Astrocyte (in vitro differentiated cells and primary cell): ENCODE measurements at regions not wholly inside any gene's neighbourhood (a gene's known extent, or its start where the extent isn't known, plus 50 kb on each side); places are given as distances from the start of the nearest gene placed in this dataset.

Source experiments
- DNase-seq: peaks from one replicate; pipeline ENCODE4 v3.0.0-alpha.2; 2010; ENCODE audit warnings: low read depth
- FAIRE-seq: peaks from 2 replicates; lab custom pipeline; 2011; peaks lifted over from hg19 to GRCh38; lab: Jason Lieb, UNC
- H2AFZ ChIP-seq: 2 replicates; pipeline ENCODE4 v1.6.0; 2012; ENCODE audit warnings: low read depth, low read length, inconsistent platforms
- H3K27ac ChIP-seq: 2 replicates; pipeline ENCODE4 v1.5.1; 2011; ENCODE audit warnings: low read depth, low read length, inconsistent platforms
- H3K27me3 ChIP-seq: 2 replicates; pipeline ENCODE4 v1.6.0; 2011; ENCODE audit warnings: low read length, inconsistent platforms; ENCODE audit not compliant: insufficient read depth
- H3K36me3 ChIP-seq: 2 replicates; pipeline ENCODE4 v1.5.1; 2011; ENCODE audit warnings: low read length, inconsistent platforms; ENCODE audit not compliant: insufficient read depth
- H3K4me1 ChIP-seq: 2 replicates; pipeline ENCODE4 v1.5.1; 2011; ENCODE audit warnings: low read length, inconsistent platforms; ENCODE audit not compliant: insufficient read depth
- H3K4me2 ChIP-seq: 2 replicates; pipeline ENCODE4 v1.6.0; 2012; ENCODE audit warnings: low read length, inconsistent platforms
- H3K4me3 ChIP-seq: 2 replicates; pipeline ENCODE4 v1.5.1; 2011; ENCODE audit warnings: low read depth, mild to moderate bottlenecking, low read length, inconsistent platforms; ENCODE audit not compliant: insufficient read depth
- H3K79me2 ChIP-seq: 2 replicates; pipeline ENCODE4 v1.6.0; 2012; ENCODE audit warnings: mild to moderate bottlenecking, low read length, inconsistent platforms; ENCODE audit not compliant: insufficient read depth
- H3K9ac ChIP-seq: 2 replicates; pipeline ENCODE4 v1.6.0; 2012; ENCODE audit warnings: mild to moderate bottlenecking, low read length, inconsistent platforms
- H3K9me3 ChIP-seq: 2 replicates; pipeline ENCODE4 v1.5.1; 2012; ENCODE audit warnings: low read depth, mild to moderate bottlenecking, low read length, inconsistent platforms; ENCODE audit not compliant: insufficient read depth
- H4K20me1 ChIP-seq: 2 replicates; pipeline ENCODE4 v1.6.0; 2012; ENCODE audit warnings: low read length, inconsistent platforms; ENCODE audit not compliant: insufficient read depth
- H3K27ac Mint-ChIP-seq: one replicate; pipeline ENCODE4 v1.8.0; 2021; ENCODE audit warnings: mild to moderate bottlenecking, mixed read lengths; ENCODE audit not compliant: unreplicated experiment
- H3K27me3 Mint-ChIP-seq: one replicate; pipeline ENCODE4 v1.8.0; 2021; ENCODE audit warnings: low read depth, mixed read lengths; ENCODE audit not compliant: unreplicated experiment
- H3K36me3 Mint-ChIP-seq: one replicate; pipeline ENCODE4 v1.8.0; 2021; ENCODE audit warnings: low read depth, mixed read lengths; ENCODE audit not compliant: unreplicated experiment
- H3K4me1 Mint-ChIP-seq: one replicate; pipeline ENCODE4 v1.8.0; 2021; ENCODE audit warnings: low read depth, mixed read lengths; ENCODE audit not compliant: unreplicated experiment
- H3K4me3 Mint-ChIP-seq: one replicate; pipeline ENCODE4 v1.8.0; 2021; ENCODE audit warnings: mild to moderate bottlenecking, moderate library complexity, mixed read lengths; ENCODE audit not compliant: unreplicated experiment
- H3K9me3 Mint-ChIP-seq: one replicate; pipeline ENCODE4 v1.8.0; 2021; ENCODE audit warnings: mild to moderate bottlenecking, mixed read lengths; ENCODE audit not compliant: unreplicated experiment
- EZH2 ChIP-seq: IDR thresholded peaks from 2 replicates; pipeline ENCODE4 v1.6.1; 2012; ENCODE audit warnings: mild to moderate bottlenecking, low read length, inconsistent platforms; ENCODE audit not compliant: insufficient read depth
- TF ChIP-seq, protein P1 (sequence below): IDR thresholded peaks from 2 replicates; pipeline ENCODE4 v1.5.1; 2011; ENCODE audit warnings: low read depth, mild to moderate bottlenecking, inconsistent platforms, low read length, moderate library complexity; ENCODE audit not compliant: insufficient read depth

DNA sequence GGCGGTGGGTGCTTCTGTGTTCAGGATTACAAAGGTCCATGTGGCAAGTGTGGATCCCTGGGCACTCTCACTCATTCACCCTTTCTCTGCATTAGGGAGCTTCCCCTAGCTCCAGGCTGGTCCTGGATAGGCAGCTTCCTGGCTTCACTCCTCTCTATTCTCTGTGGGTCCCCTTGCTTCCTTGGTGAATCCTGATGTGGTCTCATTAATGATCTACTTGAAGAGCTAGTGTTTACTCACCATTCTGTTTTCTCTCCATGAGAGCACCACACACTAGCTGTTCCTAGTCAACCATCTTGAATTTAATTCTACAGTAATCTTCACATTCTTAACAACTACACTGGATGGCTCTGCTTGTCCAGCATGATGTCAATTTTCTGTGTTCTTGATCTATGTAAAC, 90.0 kb upstream of the PLPPR1 start:
- H3K27me3 Mint-ChIP-seq, result no peaks in the 10 kb centered on the region
- H3K9me3 ChIP-seq, result peaks cover 4% of the 10 kb centered on the region
- no peaks in the 10 kb centered on the region for H3K36me3 Mint-ChIP-seq
- peaks cover 9% of the 10 kb centered on the region for H3K4me1 Mint-ChIP-seq
- H3K9me3 Mint-ChIP-seq, result peaks cover 3% of the 10 kb centered on the region
- FAIRE-seq (no peak), DNase-seq (no peak)
- no peaks in the 10 kb centered on the region for H3K27me3 ChIP-seq
- H3K27ac Mint-ChIP-seq, result no peak overlapping the region
- no peaks in the 10 kb centered on the region for H3K4me1 ChIP-seq
- no peak overlapping the region for H3K4me2 ChIP-seq
- H3K9ac ChIP-seq, result no peak overlapping the region
- no peaks in the 10 kb centered on the region for H3K36me3 ChIP-seq
- no peaks in the 10 kb centered on the region for H3K79me2 ChIP-seq
- TF ChIP-seq, protein P1, sequence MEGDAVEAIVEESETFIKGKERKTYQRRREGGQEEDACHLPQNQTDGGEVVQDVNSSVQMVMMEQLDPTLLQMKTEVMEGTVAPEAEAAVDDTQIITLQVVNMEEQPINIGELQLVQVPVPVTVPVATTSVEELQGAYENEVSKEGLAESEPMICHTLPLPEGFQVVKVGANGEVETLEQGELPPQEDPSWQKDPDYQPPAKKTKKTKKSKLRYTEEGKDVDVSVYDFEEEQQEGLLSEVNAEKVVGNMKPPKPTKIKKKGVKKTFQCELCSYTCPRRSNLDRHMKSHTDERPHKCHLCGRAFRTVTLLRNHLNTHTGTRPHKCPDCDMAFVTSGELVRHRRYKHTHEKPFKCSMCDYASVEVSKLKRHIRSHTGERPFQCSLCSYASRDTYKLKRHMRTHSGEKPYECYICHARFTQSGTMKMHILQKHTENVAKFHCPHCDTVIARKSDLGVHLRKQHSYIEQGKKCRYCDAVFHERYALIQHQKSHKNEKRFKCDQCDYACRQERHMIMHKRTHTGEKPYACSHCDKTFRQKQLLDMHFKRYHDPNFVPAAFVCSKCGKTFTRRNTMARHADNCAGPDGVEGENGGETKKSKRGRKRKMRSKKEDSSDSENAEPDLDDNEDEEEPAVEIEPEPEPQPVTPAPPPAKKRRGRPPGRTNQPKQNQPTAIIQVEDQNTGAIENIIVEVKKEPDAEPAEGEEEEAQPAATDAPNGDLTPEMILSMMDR, result no peak
- TF ChIP-seq EZH2, result no peak
- no peak overlapping the region for H3K4me3 ChIP-seq
- H3K27ac ChIP-seq, result no peak overlapping the region
- no peaks in the 10 kb centered on the region for H4K20me1 ChIP-seq
- no peak overlapping the region for H2AFZ ChIP-seq
- no peak overlapping the region for H3K4me3 Mint-ChIP-seq

DNA sequence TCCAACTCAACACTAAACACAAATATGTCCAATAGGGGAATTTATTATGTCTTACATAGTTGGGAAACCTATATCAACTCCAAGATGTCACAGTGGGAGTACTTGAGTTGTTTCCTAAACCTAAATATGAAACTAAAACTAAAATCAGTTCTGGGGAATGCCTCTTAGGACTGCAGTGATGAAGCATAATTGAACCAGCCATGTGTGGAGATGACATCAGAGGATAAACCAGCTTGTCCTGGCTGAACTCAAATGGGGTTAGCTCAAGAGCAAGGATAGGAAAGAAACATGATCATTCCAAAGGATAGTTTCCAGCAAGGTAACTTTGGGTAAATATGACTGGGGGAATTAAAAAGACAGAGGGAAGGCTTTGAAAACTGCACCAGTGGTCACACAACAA, 88.9 kb upstream of the PLPPR1 start:
- Histone ChIP-seq H3K9me3 (peaks cover 4% of the 10 kb centered on the region), H3K4me1 (no peaks in the 10 kb centered on the region), H3K4me2 (no peak overlapping the region), H3K27me3 (no peaks in the 10 kb centered on the region), H3K36me3 (no peaks in the 10 kb centered on the region), H4K20me1 (no peaks in the 10 kb centered on the region), H3K79me2 (no peaks in the 10 kb centered on the region), H2AFZ (no peak overlapping the region), H3K4me3 (no peak overlapping the region), H3K27ac (no peak overlapping the region), H3K9ac (no peak overlapping the region)
- TF ChIP-seq EZH2, result no peak
- TF ChIP-seq, protein P1, result no peak
- peaks cover 3% of the 10 kb centered on the region for H3K9me3 Mint-ChIP-seq
- H3K4me3 Mint-ChIP-seq, result no peak overlapping the region
- no peaks in the 10 kb centered on the region for H3K36me3 Mint-ChIP-seq
- FAIRE-seq (no peak), DNase-seq (no peak)
- H3K4me1 Mint-ChIP-seq, result peaks cover 3% of the 10 kb centered on the region
- no peak overlapping the region for H3K27ac Mint-ChIP-seq
- H3K27me3 Mint-ChIP-seq, result no peaks in the 10 kb centered on the region

DNA sequence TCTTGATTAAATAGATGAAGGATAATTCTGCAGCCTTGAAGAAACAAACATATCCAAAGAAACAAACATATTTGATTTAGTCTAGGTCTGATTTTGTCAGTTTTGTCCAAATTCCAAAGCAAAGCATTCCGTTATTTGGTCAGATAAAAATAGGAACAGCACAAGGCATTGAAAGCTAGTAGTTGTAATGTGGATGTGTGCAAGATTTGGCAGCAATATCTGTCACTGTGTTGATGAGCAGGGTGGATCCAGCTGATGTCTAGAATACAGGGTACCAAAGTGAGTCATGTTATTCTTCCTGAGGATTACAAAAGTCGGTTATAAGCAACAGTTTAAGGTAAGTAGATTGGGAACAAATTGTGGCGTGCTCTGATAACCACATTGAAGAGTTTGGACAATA, 69.3 kb upstream of the PLPPR1 start:
- H3K4me1 ChIP-seq, result no peaks in the 10 kb centered on the region
- H3K79me2 ChIP-seq, result no peaks in the 10 kb centered on the region
- H3K4me3 Mint-ChIP-seq, result no peak overlapping the region
- no peaks in the 10 kb centered on the region for H3K9me3 Mint-ChIP-seq
- no peak overlapping the region for H3K9ac ChIP-seq
- no peak overlapping the region for H3K27ac ChIP-seq
- FAIRE-seq (no peak), DNase-seq (no peak)
- H3K27me3 ChIP-seq, result no peaks in the 10 kb centered on the region
- H4K20me1 ChIP-seq, result no peaks in the 10 kb centered on the region
- no peak overlapping the region for H3K27ac Mint-ChIP-seq
- no peaks in the 10 kb centered on the region for H3K36me3 Mint-ChIP-seq
- no peaks in the 10 kb centered on the region for H3K4me1 Mint-ChIP-seq
- no peak overlapping the region for H2AFZ ChIP-seq
- H3K36me3 ChIP-seq, result no peaks in the 10 kb centered on the region
- H3K9me3 ChIP-seq, result no peaks in the 10 kb centered on the region
- no peak overlapping the region for H3K4me2 ChIP-seq
- no peak overlapping the region for H3K4me3 ChIP-seq
- H3K27me3 Mint-ChIP-seq, result peaks cover 5% of the 10 kb centered on the region
- TF ChIP-seq, protein P1, result no peak
- TF ChIP-seq EZH2, result no peak
